B cell (primary cell): ENCODE measurements at regions not wholly inside any gene's neighbourhood (a gene's known extent, or its start where the extent isn't known, plus 50 kb on each side); places are given as distances from the start of the nearest gene placed in this dataset.

Experiments used
- ATAC-seq: fragments of 200-7000 bp; cut with Tn5 transposase; one replicate; pipeline ENCODE4 v1.10.0; 2021; ENCODE audit warnings: low read depth, mild to moderate bottlenecking, moderate number of reproducible peaks, moderate library complexity
- CTCF ChIA-PET: fragments of 350-600 bp; sonication (Branson Sonifier 250); formaldehyde crosslinking; loops from one replicate; lab custom pipeline; 2021; ENCODE audit warnings: antibody characterized with exemption, inconsistent platforms; lab: Charles Lee
- POLR2A ChIA-PET: fragments of 350-600 bp; sonication (Branson Sonifier 250); formaldehyde crosslinking; loops from one replicate; lab custom pipeline; 2021; ENCODE audit warnings: antibody characterized with exemption; lab: Charles Lee
- DNase-seq: peaks from one replicate; pipeline ENCODE4 v3.0.0; 2013
- H2AFZ ChIP-seq: 2 replicates; pipeline ENCODE4 v1.6.1; 2012; ENCODE audit warnings: mild to moderate bottlenecking, low read depth, low read length; ENCODE audit not compliant: insufficient read depth, poor library complexity, severe bottlenecking
- H3K27ac ChIP-seq, 2 donors: 1 replicate in 1 of 2; 2 replicates in 1 of 2; pipeline ENCODE4 v1.5.1; 2012 to 2013; ENCODE audit warnings: low read length in 2 of 2, mild to moderate bottlenecking in 2 of 2, moderate library complexity in 1 of 2
- H3K27me3 ChIP-seq, 4 experiments: fragments of 200-600 bp in 1 of 4; sonication (generic) in 1 of 4; replicated peaks in 1 of 4; 1 replicate in 2 of 4; 2 replicates in 2 of 4; pipeline versions ENCODE4 v1.6.1 to v1.7.0; 2013 to 2016; ENCODE audit warnings: low read length in 3 of 4, mild to moderate bottlenecking in 2 of 4, mixed read lengths in 1 of 4, moderate library complexity in 1 of 4; ENCODE audit not compliant: insufficient read depth in 4 of 4, control insufficient read depth in 3 of 4; ENCODE audit errors: control extremely low read depth in 1 of 4
- H3K36me3 ChIP-seq, 2 experiments: replicated peaks in 1 of 2; 1 replicate in 1 of 2; 2 replicates in 1 of 2; pipeline versions ENCODE4 v1.6.1 to v1.7.1; 2013; ENCODE audit warnings: low read length in 1 of 2; ENCODE audit not compliant: insufficient read depth in 2 of 2, control insufficient read depth in 1 of 2; ENCODE audit errors: control extremely low read depth in 1 of 2, extremely low read depth in 1 of 2
- H3K4me1 ChIP-seq, 2 donors: fragments of 200-600 bp in 1 of 2; sonication (generic) in 1 of 2; 1 replicate in 1 of 2; 2 replicates in 1 of 2; pipeline versions ENCODE4 v1.5.1 to v1.6.1; 2013 to 2017; ENCODE audit warnings: low read length in 2 of 2; ENCODE audit not compliant: control insufficient read depth in 2 of 2, insufficient read depth in 2 of 2
- H3K4me2 ChIP-seq: replicated peaks from 2 replicates; pipeline ENCODE3; 2012; ENCODE audit warnings: mild to moderate bottlenecking, low read depth, low read length; ENCODE audit not compliant: poor library complexity, severe bottlenecking
- H3K4me3 ChIP-seq, 5 experiments: fragments of 200-600 bp in 1 of 5; sonication (generic) in 1 of 5; 1 replicate in 3 of 5; 2 replicates in 2 of 5; pipeline versions ENCODE4 v1.5.1 to v1.7.0; 2011 to 2016; ENCODE audit warnings: low read length in 4 of 5, mild to moderate bottlenecking in 4 of 5, low read depth in 2 of 5, control low read depth in 1 of 5, moderate library complexity in 1 of 5; ENCODE audit not compliant: insufficient read depth in 1 of 5; ENCODE audit errors: control extremely low read depth in 1 of 5, extremely low read depth in 1 of 5
- H3K79me2 ChIP-seq: fragments of 200-600 bp; sonication (generic); one replicate; pipeline ENCODE4 v1.6.0; 2016; ENCODE audit warnings: low read length; ENCODE audit not compliant: control insufficient read depth, insufficient read depth
- H3K9ac ChIP-seq: fragments of 200-600 bp; sonication (generic); 2 replicates; pipeline ENCODE4 v1.6.1; 2017; ENCODE audit warnings: mild to moderate bottlenecking, low read length, moderate library complexity
- H3K9me3 ChIP-seq, 3 donors: one replicate each; pipeline versions ENCODE4 v1.6.1 to v1.7.1; 2013; ENCODE audit warnings: low read length in 2 of 3; ENCODE audit not compliant: control insufficient read depth in 2 of 3, insufficient read depth in 1 of 3; ENCODE audit errors: control extremely low read depth in 1 of 3
- H4K20me1 ChIP-seq: 2 replicates; pipeline ENCODE4 v1.6.0; 2012; ENCODE audit warnings: mild to moderate bottlenecking, low read length; ENCODE audit not compliant: insufficient read depth, control insufficient read depth, poor library complexity, severe bottlenecking
- H3K27ac Mint-ChIP-seq: one replicate; pipeline ENCODE4 v1.8.0; 2021; ENCODE audit warnings: mixed read lengths
- H3K27me3 Mint-ChIP-seq: one replicate; pipeline ENCODE4 v1.8.0; 2021; ENCODE audit warnings: mixed read lengths
- H3K4me1 Mint-ChIP-seq: one replicate; pipeline ENCODE4 v1.8.0; 2021; ENCODE audit warnings: mixed read lengths
- H3K4me3 Mint-ChIP-seq: one replicate; pipeline ENCODE4 v1.8.0; 2021; ENCODE audit warnings: mixed read lengths
- H3K9me3 Mint-ChIP-seq: one replicate; pipeline ENCODE4 v1.8.0; 2022; ENCODE audit warnings: mixed read lengths; ENCODE audit not compliant: insufficient read depth
- EZH2 ChIP-seq: IDR thresholded peaks from 2 replicates; pipeline ENCODE4 v1.6.1; 2012; ENCODE audit warnings: borderline replicate concordance, low read depth, mild to moderate bottlenecking, moderate library complexity, low read length; ENCODE audit not compliant: insufficient read depth, poor library complexity, severe bottlenecking
- WGBS: methylation state at CpG from one replicate; pipeline ENCODE4 v1.1.5; 2013; ENCODE audit warnings: missing lambda C conversion rate; ENCODE audit not compliant: insufficient coverage; 5-methylcytosine and 5-hydroxymethylcytosine counted together
- intact Hi-C: fragments of 100-400 bp; cut with micrococcal nuclease; formaldehyde crosslinking; loops from one replicate; pipeline ENCODE4 v1.10.0; 2022
- TF ChIP-seq, protein P1 (sequence below): fragments of 200-600 bp; IDR thresholded peaks from one replicate; pipeline ENCODE4 v1.8.0; 2022; ENCODE audit warnings: antibody characterized with exemption, mild to moderate bottlenecking

DNA sequence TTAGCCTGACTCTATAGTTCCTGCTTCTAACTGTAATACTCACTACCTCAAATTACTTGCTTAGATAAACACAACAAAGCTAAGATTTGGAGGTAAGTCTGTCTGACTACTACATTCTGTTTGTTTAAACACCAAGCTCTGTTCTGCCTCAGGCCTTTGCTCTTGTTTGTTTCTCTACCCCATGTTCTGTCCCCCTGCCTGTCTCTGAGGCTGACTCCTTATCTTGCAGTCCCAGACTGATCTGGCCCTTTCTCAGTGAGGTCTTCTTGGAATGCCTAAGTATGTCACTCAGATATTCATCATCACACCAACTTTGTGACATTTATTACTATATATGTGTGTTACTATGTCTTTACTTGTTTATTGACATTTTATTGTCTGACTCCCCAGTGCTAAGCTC lies 425.5 kb downstream of the LMO4 start:
- H3K27me3 ChIP-seq: no peaks in the 10 kb centered on the region
- no peaks in the 10 kb centered on the region for H3K9me3 ChIP-seq
- H3K4me1 ChIP-seq: no peaks in the 10 kb centered on the region
- intact Hi-C loops: no loop called here
- CTCF ChIA-PET: interaction anchor here (1.0 kb wide), 1 partner anchor 122 kb away, joined by 3 read pairs; no protein-coding TSS in a partner anchor
- POLR2A ChIA-PET: no interaction called here
- H3K79me2 ChIP-seq: no peaks in the 10 kb centered on the region
- H3K36me3 ChIP-seq: no peaks in the 10 kb centered on the region
- TF ChIP-seq, protein P1, sequence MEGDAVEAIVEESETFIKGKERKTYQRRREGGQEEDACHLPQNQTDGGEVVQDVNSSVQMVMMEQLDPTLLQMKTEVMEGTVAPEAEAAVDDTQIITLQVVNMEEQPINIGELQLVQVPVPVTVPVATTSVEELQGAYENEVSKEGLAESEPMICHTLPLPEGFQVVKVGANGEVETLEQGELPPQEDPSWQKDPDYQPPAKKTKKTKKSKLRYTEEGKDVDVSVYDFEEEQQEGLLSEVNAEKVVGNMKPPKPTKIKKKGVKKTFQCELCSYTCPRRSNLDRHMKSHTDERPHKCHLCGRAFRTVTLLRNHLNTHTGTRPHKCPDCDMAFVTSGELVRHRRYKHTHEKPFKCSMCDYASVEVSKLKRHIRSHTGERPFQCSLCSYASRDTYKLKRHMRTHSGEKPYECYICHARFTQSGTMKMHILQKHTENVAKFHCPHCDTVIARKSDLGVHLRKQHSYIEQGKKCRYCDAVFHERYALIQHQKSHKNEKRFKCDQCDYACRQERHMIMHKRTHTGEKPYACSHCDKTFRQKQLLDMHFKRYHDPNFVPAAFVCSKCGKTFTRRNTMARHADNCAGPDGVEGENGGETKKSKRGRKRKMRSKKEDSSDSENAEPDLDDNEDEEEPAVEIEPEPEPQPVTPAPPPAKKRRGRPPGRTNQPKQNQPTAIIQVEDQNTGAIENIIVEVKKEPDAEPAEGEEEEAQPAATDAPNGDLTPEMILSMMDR: no peak
- no peak for TF ChIP-seq EZH2
- H3K4me2 ChIP-seq: no peak overlapping the region
- Mint-ChIP-seq H3K4me1 (peaks cover 4% of the 10 kb centered on the region), H3K9me3 (no peaks in the 10 kb centered on the region), H3K27me3 (no peaks in the 10 kb centered on the region), H3K4me3 (no peak overlapping the region), H3K27ac (no peak overlapping the region)
- ATAC-seq (no peak), DNase-seq (no peak)
- H3K4me3 ChIP-seq: no peak overlapping the region
- no peak overlapping the region for H2AFZ ChIP-seq
- no peak overlapping the region for H3K9ac ChIP-seq
- no peaks in the 10 kb centered on the region for H4K20me1 ChIP-seq
- no peak overlapping the region for H3K27ac ChIP-seq

DNA sequence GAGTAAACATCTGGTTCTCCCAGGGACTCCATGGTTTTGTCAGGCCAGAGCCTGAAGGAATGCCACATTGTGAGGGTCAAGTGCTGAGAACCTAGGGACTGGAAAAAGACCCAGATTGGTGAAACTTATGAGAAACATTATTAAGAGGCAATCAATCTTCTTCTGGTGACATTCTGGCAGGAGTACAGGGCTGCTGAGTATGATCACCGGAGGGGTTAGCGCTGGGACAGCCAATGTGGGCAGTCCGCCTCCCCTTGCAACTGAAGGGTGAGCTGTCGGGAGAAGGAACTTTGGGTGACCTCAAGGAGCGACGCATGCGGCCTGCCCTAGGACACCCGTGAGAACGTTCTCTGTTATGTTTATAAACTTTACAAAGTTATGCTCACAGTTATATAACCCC lies 429.0 kb downstream of the LMO4 start:
- no peak overlapping the region for H3K4me3 ChIP-seq
- no peaks in the 10 kb centered on the region for H3K9me3 ChIP-seq
- TF ChIP-seq, protein P1: no peak
- TF ChIP-seq EZH2: no peak
- no peaks in the 10 kb centered on the region for H3K79me2 ChIP-seq
- no peak overlapping the region for H3K27ac ChIP-seq
- intact Hi-C loops: no loop called here
- CTCF ChIA-PET: no interaction called here
- no peak overlapping the region for H3K27ac Mint-ChIP-seq
- no peaks in the 10 kb centered on the region for H3K9me3 Mint-ChIP-seq
- H4K20me1 ChIP-seq: no peaks in the 10 kb centered on the region
- POLR2A ChIA-PET: no interaction called here
- no peak for DNase-seq
- no peak overlapping the region for H3K4me3 Mint-ChIP-seq
- 67% methylated on average over 3 of the region's 9 CpGs for WGBS
- H3K4me1 Mint-ChIP-seq: peaks cover 18% of the 10 kb centered on the region
- ATAC-seq: no peak
- no peaks in the 10 kb centered on the region for H3K36me3 ChIP-seq
- H3K27me3 Mint-ChIP-seq: no peaks in the 10 kb centered on the region
- no peaks in the 10 kb centered on the region for H3K27me3 ChIP-seq
- peaks cover 10 to 11% of the 10 kb centered on the region in 2 donors for H3K4me1 ChIP-seq
- no peak overlapping the region for H3K9ac ChIP-seq
- no peak overlapping the region for H3K4me2 ChIP-seq
- no peak overlapping the region for H2AFZ ChIP-seq
